CD4-positive, alpha-beta T cell (primary cell): ENCODE measurements at regions not wholly inside any gene's neighbourhood (a gene's known extent, or its start where the extent isn't known, plus 50 kb on each side); places are given as distances from the start of the nearest gene placed in this dataset.

Experiments
- ATAC-seq: fragments of 200-7000 bp; cut with Tn5 transposase; one replicate; pipeline ENCODE4 v1.10.0; 2022; ENCODE audit warnings: mild to moderate bottlenecking; ENCODE audit not compliant: poor library complexity
- CTCF ChIA-PET: fragments of 350-600 bp; sonication (Branson Sonifier 250); formaldehyde crosslinking; loops from one replicate; lab custom pipeline; 2021; ENCODE audit warnings: antibody characterized with exemption, inconsistent platforms; lab: Charles Lee
- POLR2A ChIA-PET: fragments of 350-600 bp; sonication (Branson Sonifier 250); formaldehyde crosslinking; loops from one replicate; lab custom pipeline; 2021; ENCODE audit warnings: antibody characterized with exemption, inconsistent platforms; lab: Charles Lee
- DNase-seq, 14 experiments: peaks; one replicate each; pipeline ENCODE4 v3.0.0-alpha.2; 2013 to 2020; ENCODE audit warnings: mixed read lengths in 2 of 14
- H3K27ac ChIP-seq, 2 donors: one replicate each; pipeline versions ENCODE4 v1.5.1 to v1.7.0; 2013; ENCODE audit warnings: low read length in 2 of 2, low read depth in 1 of 2, mild to moderate bottlenecking in 1 of 2
- H3K27me3 ChIP-seq, 2 experiments: 1 replicate in 1 of 2; 2 replicates in 1 of 2; pipeline versions ENCODE4 v1.6.1 to v1.7.0; 2013; ENCODE audit warnings: low read length in 2 of 2, control low read depth in 1 of 2, mild to moderate bottlenecking in 1 of 2, moderate library complexity in 1 of 2; ENCODE audit not compliant: insufficient read depth in 2 of 2, control insufficient read depth in 1 of 2
- H3K36me3 ChIP-seq: one replicate; pipeline ENCODE4 v1.6.1; 2013; ENCODE audit warnings: low read length, control low read depth; ENCODE audit not compliant: insufficient read depth
- H3K4me1 ChIP-seq: one replicate; pipeline ENCODE4 v1.6.1; 2013; ENCODE audit warnings: low read length, control low read depth; ENCODE audit not compliant: insufficient read depth
- H3K4me3 ChIP-seq: one replicate; pipeline ENCODE4 v1.5.1; 2013; ENCODE audit warnings: mild to moderate bottlenecking, low read length, moderate library complexity
- H3K9me3 ChIP-seq, 2 experiments: 1 replicate in 1 of 2; 2 replicates in 1 of 2; pipeline versions ENCODE4 v1.6.1 to v1.7.0; 2013; ENCODE audit warnings: low read length in 2 of 2, mild to moderate bottlenecking in 2 of 2, control low read depth in 1 of 2, moderate library complexity in 1 of 2; ENCODE audit not compliant: control insufficient read depth in 1 of 2, insufficient read depth in 1 of 2
- H3K27ac Mint-ChIP-seq: one replicate; pipeline ENCODE4 v1.8.0; 2020; ENCODE audit warnings: mixed read lengths
- H3K27me3 Mint-ChIP-seq: one replicate; pipeline ENCODE4 v1.8.0; 2021; ENCODE audit warnings: mixed read lengths
- H3K36me3 Mint-ChIP-seq: one replicate; pipeline ENCODE4 v1.8.0; 2021; ENCODE audit warnings: low read depth, mixed read lengths
- H3K4me1 Mint-ChIP-seq: one replicate; pipeline ENCODE4 v1.8.0; 2021; ENCODE audit warnings: low read depth, mixed read lengths
- H3K4me3 Mint-ChIP-seq: one replicate; pipeline ENCODE4 v1.8.0; 2020; ENCODE audit warnings: mild to moderate bottlenecking, mixed read lengths
- H3K9me3 Mint-ChIP-seq: one replicate; pipeline ENCODE4 v1.8.0; 2020; ENCODE audit warnings: mixed read lengths
- intact Hi-C, 2 experiments: fragments of 100-400 bp; cut with DNase I in 1 of 2; cut with micrococcal nuclease in 1 of 2; formaldehyde crosslinking; loops; one replicate each; pipeline versions ENCODE4 v1.15.1 to v1.9.0; 2023 to 2025; cut with DNase I, micrococcal nuclease
- TF ChIP-seq, protein P1 (sequence below): fragments of 200-600 bp; IDR thresholded peaks from one replicate; pipeline ENCODE4 v1.8.0; 2022; ENCODE audit warnings: antibody characterized with exemption, mild to moderate bottlenecking

DNA sequence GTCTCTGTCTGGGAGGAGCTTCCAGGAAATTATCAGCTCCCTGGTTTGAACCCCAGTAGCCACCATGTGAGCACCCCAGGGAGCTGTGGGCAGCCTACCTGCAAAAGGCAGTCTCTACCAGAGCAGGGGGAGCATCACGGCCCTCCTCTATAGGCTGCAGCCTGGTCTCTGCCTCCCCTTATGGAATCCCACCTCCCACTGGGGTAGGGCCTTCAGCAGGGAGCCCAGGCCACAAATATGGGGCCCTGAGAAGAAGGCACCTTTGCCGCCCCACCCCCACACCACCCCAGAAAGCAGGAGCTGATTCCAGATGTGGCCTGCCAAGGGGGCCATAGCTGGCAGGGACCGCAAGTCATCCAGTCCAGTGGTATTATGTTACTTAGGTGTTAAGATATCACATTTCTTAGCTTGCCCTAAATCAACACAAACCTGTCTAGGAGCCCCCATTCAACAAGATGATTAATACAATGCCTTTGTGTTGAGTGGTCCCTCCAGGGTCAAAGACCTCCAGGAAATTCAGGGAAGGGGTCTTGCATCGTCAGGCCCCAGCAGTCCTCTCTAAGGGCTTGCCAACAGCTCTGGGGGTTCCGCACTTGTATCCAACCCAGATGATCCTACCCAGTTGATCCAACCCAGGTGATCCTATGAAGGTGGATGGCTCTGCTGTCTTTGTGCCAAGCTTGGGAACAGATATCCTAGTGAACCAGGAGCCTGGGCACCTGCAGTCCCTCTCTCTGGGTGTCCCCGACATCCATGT is 114.9 kb downstream of the OAT start:
- intact Hi-C loops: no loop called here

DNA sequence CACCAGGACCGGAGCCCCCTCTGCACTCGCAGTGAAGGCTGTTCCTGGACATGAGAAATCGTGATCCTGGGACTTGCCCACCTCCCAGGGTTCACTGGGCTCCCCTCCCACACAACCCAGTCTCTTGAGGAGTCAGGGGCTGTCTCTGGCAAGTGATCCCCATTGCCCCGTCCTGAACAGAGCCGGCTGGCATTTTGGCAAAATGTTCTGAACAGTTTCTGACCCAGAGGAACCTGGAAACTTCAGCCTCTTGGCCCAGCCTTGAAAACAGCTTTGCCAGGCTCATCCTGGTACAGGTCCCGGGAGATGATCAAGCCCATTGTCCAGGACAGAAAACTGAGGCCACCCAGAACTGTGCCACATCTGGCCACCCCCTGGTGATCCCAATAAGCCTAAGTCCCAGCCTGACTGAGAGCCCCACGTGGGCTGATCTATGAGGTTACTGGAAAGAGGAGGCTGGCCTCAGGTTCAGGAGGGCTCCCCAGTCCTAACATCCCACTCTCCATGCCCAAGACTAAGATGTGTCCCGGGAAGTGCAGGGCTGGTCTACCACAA is 115.7 kb downstream of the OAT start:
- no peaks in the 10 kb centered on the region for H3K4me1 ChIP-seq
- peaks cover 0 to 18% of the 10 kb centered on the region in 2 experiments for H3K9me3 ChIP-seq
- DNase-seq (no peak), ATAC-seq (no peak)
- H3K4me3 Mint-ChIP-seq: no peak overlapping the region
- H3K27ac Mint-ChIP-seq: no peak overlapping the region
- no peaks in the 10 kb centered on the region for H3K4me1 Mint-ChIP-seq
- H3K27me3 Mint-ChIP-seq: peaks cover 5% of the 10 kb centered on the region
- H3K4me3 ChIP-seq: no peak overlapping the region
- no peaks in the 10 kb centered on the region for H3K27me3 ChIP-seq
- TF ChIP-seq, protein P1, sequence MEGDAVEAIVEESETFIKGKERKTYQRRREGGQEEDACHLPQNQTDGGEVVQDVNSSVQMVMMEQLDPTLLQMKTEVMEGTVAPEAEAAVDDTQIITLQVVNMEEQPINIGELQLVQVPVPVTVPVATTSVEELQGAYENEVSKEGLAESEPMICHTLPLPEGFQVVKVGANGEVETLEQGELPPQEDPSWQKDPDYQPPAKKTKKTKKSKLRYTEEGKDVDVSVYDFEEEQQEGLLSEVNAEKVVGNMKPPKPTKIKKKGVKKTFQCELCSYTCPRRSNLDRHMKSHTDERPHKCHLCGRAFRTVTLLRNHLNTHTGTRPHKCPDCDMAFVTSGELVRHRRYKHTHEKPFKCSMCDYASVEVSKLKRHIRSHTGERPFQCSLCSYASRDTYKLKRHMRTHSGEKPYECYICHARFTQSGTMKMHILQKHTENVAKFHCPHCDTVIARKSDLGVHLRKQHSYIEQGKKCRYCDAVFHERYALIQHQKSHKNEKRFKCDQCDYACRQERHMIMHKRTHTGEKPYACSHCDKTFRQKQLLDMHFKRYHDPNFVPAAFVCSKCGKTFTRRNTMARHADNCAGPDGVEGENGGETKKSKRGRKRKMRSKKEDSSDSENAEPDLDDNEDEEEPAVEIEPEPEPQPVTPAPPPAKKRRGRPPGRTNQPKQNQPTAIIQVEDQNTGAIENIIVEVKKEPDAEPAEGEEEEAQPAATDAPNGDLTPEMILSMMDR: no peak
- intact Hi-C loops: no loop called here
- H3K36me3 Mint-ChIP-seq: no peaks in the 10 kb centered on the region
- no peaks in the 10 kb centered on the region for H3K36me3 ChIP-seq
- POLR2A ChIA-PET: no interaction called here
- CTCF ChIA-PET: no interaction called here
- no peak overlapping the region for H3K27ac ChIP-seq
- H3K9me3 Mint-ChIP-seq: no peaks in the 10 kb centered on the region

More for the DNA sequence above, 114.9 kb downstream of the OAT start:
- H3K27ac Mint-ChIP-seq: no peak overlapping the region
- no peaks in the 10 kb centered on the region for H3K9me3 Mint-ChIP-seq
- ChIA-PET POLR2A (no interaction called here), CTCF (no interaction called here)
- H3K27ac ChIP-seq: no peak overlapping the region
- no peaks in the 10 kb centered on the region for H3K27me3 ChIP-seq
- H3K4me1 Mint-ChIP-seq: no peaks in the 10 kb centered on the region
- H3K4me1 ChIP-seq: no peaks in the 10 kb centered on the region
- ATAC-seq: no peak
- H3K36me3 ChIP-seq: no peaks in the 10 kb centered on the region
- peaks cover 5% of the 10 kb centered on the region for H3K27me3 Mint-ChIP-seq
- H3K36me3 Mint-ChIP-seq: no peaks in the 10 kb centered on the region
- no peak overlapping the region for H3K4me3 ChIP-seq
- no peak for DNase-seq
- TF ChIP-seq, protein P1: no peak
- H3K4me3 Mint-ChIP-seq: no peak overlapping the region
- H3K9me3 ChIP-seq: peaks cover 0 to 23% of the 10 kb centered on the region in 2 experiments

DNA sequence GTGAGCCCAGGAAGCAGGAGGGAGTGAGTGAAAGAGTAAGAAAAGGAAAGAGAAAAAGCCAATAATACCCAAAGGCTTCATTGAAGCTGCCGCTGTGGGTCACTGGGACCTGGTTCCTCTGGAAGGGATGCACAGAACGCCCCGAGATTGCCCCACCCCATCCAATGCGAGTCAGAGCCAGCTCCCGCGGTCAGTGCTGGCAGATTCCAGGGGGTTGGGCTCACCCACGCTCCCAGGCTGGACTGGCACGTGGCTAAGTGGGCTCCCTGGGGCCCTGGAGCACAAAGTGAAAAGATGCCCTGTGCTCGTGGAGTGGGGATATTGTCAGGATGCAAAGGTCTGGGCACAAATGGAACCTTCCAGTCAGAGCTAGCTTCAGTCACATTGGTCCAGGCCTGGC is 117.0 kb downstream of the OAT start:
- no peaks in the 10 kb centered on the region for H3K4me1 ChIP-seq
- H3K9me3 Mint-ChIP-seq: no peaks in the 10 kb centered on the region

More for the DNA sequence above, 117.0 kb downstream of the OAT start:
- no peaks in the 10 kb centered on the region for H3K27me3 ChIP-seq
- H3K36me3 ChIP-seq: no peaks in the 10 kb centered on the region
- H3K4me3 Mint-ChIP-seq: no peak overlapping the region
- no peak overlapping the region for H3K27ac Mint-ChIP-seq
- peaks cover 0 to 22% of the 10 kb centered on the region in 2 experiments for H3K9me3 ChIP-seq
- CTCF ChIA-PET: no interaction called here
- H3K4me3 ChIP-seq: no peak overlapping the region
- TF ChIP-seq, protein P1: no peak
- H3K27me3 Mint-ChIP-seq: peaks cover 5% of the 10 kb centered on the region
- no peaks in the 10 kb centered on the region for H3K4me1 Mint-ChIP-seq
- POLR2A ChIA-PET: no interaction called here
- DNase-seq: no peak
- no peak for ATAC-seq
- intact Hi-C loops: no loop called here
- no peaks in the 10 kb centered on the region for H3K36me3 Mint-ChIP-seq
- H3K27ac ChIP-seq: no peak overlapping the region
